ENCODE measurements at regions not wholly inside any gene's neighbourhood (a gene's known extent, or its start where the extent isn't known, plus 50 kb on each side); places are given as distances from the start of the nearest gene placed in this dataset.

DNA sequence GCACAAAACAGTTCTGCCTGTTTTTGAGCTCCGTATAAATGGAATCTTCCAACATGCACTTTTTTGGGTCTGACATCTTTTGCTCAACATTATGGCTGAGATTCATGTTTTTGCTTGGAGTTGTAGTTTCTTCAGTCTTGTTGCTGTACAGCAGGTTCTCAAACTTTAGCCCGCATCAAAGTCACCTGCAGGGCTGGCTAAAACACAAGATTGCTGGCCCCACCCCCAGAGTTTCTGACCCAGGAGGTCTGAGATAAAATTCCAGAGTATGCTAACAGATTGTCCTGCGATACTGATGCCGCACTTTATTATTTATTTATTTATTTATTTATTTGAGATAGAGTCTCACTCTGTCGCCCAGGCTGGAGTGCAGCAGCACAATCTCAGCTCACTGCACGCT, 79.8 kb upstream of the WASF3 start:
- TF ChIP-seq, protein P1, sequence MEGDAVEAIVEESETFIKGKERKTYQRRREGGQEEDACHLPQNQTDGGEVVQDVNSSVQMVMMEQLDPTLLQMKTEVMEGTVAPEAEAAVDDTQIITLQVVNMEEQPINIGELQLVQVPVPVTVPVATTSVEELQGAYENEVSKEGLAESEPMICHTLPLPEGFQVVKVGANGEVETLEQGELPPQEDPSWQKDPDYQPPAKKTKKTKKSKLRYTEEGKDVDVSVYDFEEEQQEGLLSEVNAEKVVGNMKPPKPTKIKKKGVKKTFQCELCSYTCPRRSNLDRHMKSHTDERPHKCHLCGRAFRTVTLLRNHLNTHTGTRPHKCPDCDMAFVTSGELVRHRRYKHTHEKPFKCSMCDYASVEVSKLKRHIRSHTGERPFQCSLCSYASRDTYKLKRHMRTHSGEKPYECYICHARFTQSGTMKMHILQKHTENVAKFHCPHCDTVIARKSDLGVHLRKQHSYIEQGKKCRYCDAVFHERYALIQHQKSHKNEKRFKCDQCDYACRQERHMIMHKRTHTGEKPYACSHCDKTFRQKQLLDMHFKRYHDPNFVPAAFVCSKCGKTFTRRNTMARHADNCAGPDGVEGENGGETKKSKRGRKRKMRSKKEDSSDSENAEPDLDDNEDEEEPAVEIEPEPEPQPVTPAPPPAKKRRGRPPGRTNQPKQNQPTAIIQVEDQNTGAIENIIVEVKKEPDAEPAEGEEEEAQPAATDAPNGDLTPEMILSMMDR (IDR thresholded peaks at IDR 0.05; ENCODE audit: insufficient read depth, low read length, poor library complexity, severe bottlenecking), result no peak
- TF ChIP-seq EZH2phosphoT487 (conservative IDR thresholded peaks at IDR 0.05; ENCODE audit: low read length), result no peak
